Liver (tissue), 8 donors: ENCODE measurements at regions not wholly inside any gene's neighbourhood (a gene's known extent, or its start where the extent isn't known, plus 50 kb on each side); places are given as distances from the start of the nearest gene placed in this dataset.

ENCODE experiments used
- DNase-seq: peaks from one replicate; pipeline ENCODE4 v3.0.0-alpha.2; 2017; ENCODE audit warnings: low spot score
- H3K27ac ChIP-seq, 2 donors: one replicate each; pipeline ENCODE4 v1.7.0; 2013; ENCODE audit warnings: inconsistent platforms in 2 of 2, low read length in 2 of 2, control low read depth in 1 of 2, low read depth in 1 of 2, mild to moderate bottlenecking in 1 of 2
- H3K27me3 ChIP-seq, 4 donors: one replicate each; pipeline versions ENCODE4 v1.6.1 to v1.7.0; 2013; ENCODE audit warnings: low read length in 3 of 4, inconsistent platforms in 1 of 4, mild to moderate bottlenecking in 1 of 4, moderate library complexity in 1 of 4; ENCODE audit not compliant: control insufficient read depth in 4 of 4, insufficient read depth in 4 of 4
- H3K36me3 ChIP-seq, 4 donors: one replicate each; pipeline versions ENCODE4 v1.6.1 to v1.7.0; 2013; ENCODE audit warnings: low read length in 3 of 4, mild to moderate bottlenecking in 3 of 4, low read depth in 1 of 4, moderate library complexity in 1 of 4; ENCODE audit not compliant: control insufficient read depth in 4 of 4, insufficient read depth in 3 of 4
- H3K4me1 ChIP-seq, 4 donors: one replicate each; pipeline versions ENCODE4 v1.6.1 to v1.7.0; 2013; ENCODE audit warnings: low read length in 3 of 4, mild to moderate bottlenecking in 3 of 4, moderate library complexity in 1 of 4; ENCODE audit not compliant: control insufficient read depth in 4 of 4, insufficient read depth in 4 of 4
- H3K4me3 ChIP-seq, 3 donors: one replicate each; pipeline versions ENCODE4 v1.6.1 to v1.7.0; 2013; ENCODE audit warnings: low read length in 3 of 3, control low read depth in 1 of 3, low read depth in 1 of 3, mild to moderate bottlenecking in 1 of 3
- H3K9ac ChIP-seq, 2 donors: one replicate each; pipeline ENCODE4 v1.7.0; 2013; ENCODE audit warnings: low read length in 2 of 2, mild to moderate bottlenecking in 2 of 2, moderate library complexity in 2 of 2, control low read depth in 1 of 2, low read depth in 1 of 2
- H3K9me3 ChIP-seq, 4 donors: one replicate each; pipeline versions ENCODE4 v1.6.1 to v1.7.0; 2013; ENCODE audit warnings: low read length in 3 of 4; ENCODE audit not compliant: control insufficient read depth in 4 of 4
- ATF3 ChIP-seq: IDR thresholded peaks from 2 replicates; pipeline ENCODE4 v1.6.1; 2016; ENCODE audit warnings: antibody characterized with exemption
- CTCF ChIP-seq: fragments of 150-350 bp; IDR thresholded peaks from 2 replicates; pipeline ENCODE4 v1.5.1; 2017; ENCODE audit warnings: improper control_type of control experiment, low read depth, low read length; ENCODE audit not compliant: missing input control
- EGR1 ChIP-seq, 2 donors: IDR thresholded peaks; 2 replicates each; pipeline ENCODE4 v1.6.1; 2016 to 2018; ENCODE audit warnings: antibody characterized with exemption in 2 of 2, low read depth in 2 of 2
- FOXA1 ChIP-seq: IDR thresholded peaks from 2 replicates; pipeline ENCODE4 v1.6.1; 2016; ENCODE audit warnings: antibody characterized with exemption
- FOXA2 ChIP-seq: IDR thresholded peaks from 2 replicates; pipeline ENCODE4 v1.6.1; 2016; ENCODE audit warnings: antibody characterized with exemption
- GABPA ChIP-seq, 2 donors: IDR thresholded peaks in 1 of 2; conservative IDR thresholded peaks in 1 of 2; 2 replicates each; pipeline ENCODE4 v1.6.1; 2016; ENCODE audit warnings: antibody characterized with exemption in 2 of 2, mild to moderate bottlenecking in 1 of 2, moderate library complexity in 1 of 2
- HNF4A ChIP-seq, 2 donors: conservative IDR thresholded peaks; 2 replicates each; pipeline ENCODE4 v1.6.1; 2016; ENCODE audit warnings: antibody characterized with exemption in 2 of 2, mild to moderate bottlenecking in 2 of 2
- HNF4G ChIP-seq: IDR thresholded peaks from 2 replicates; pipeline ENCODE4 v1.6.1; 2016; ENCODE audit warnings: antibody characterized with exemption
- JUND ChIP-seq, 2 donors: IDR thresholded peaks; 2 replicates each; pipeline ENCODE4 v1.6.1; 2016; ENCODE audit warnings: antibody characterized with exemption in 2 of 2
- MAX ChIP-seq: IDR thresholded peaks from 2 replicates; pipeline ENCODE4 v1.6.1; 2016; ENCODE audit warnings: antibody characterized with exemption
- NR2F2 ChIP-seq: IDR thresholded peaks from 2 replicates; pipeline ENCODE4 v1.6.1; 2016; ENCODE audit warnings: antibody characterized with exemption
- RAD21 ChIP-seq, 2 donors: IDR thresholded peaks; 2 replicates each; pipeline ENCODE4 v1.6.1; 2016; ENCODE audit warnings: antibody characterized with exemption in 2 of 2, mild to moderate bottlenecking in 2 of 2
- REST ChIP-seq: IDR thresholded peaks from 2 replicates; pipeline ENCODE4 v1.6.1; 2016; ENCODE audit warnings: antibody characterized with exemption, mild to moderate bottlenecking
- RXRA ChIP-seq, 2 donors: IDR thresholded peaks; 2 replicates each; pipeline ENCODE4 v1.6.1; 2017 to 2018; ENCODE audit warnings: antibody characterized with exemption in 2 of 2, mild to moderate bottlenecking in 1 of 2
- SP1 ChIP-seq: IDR thresholded peaks from 2 replicates; pipeline ENCODE4 v1.6.1; 2018; ENCODE audit warnings: antibody characterized with exemption, mild to moderate bottlenecking
- TAF1 ChIP-seq: conservative IDR thresholded peaks from 2 replicates; pipeline ENCODE4 v1.6.1; 2016; ENCODE audit warnings: antibody characterized with exemption, mild to moderate bottlenecking
- YY1 ChIP-seq: IDR thresholded peaks from 2 replicates; pipeline ENCODE4 v1.6.1; 2016; ENCODE audit warnings: antibody characterized with exemption, mild to moderate bottlenecking
- ZBTB33 ChIP-seq: IDR thresholded peaks from 2 replicates; pipeline ENCODE4 v1.6.1; 2016; ENCODE audit warnings: antibody characterized with exemption
- WGBS: extraction: QIAGEN DNeasy Blood & Tissue Kit; methylation state at CpG from one replicate; pipeline ENCODE4 v1.1.7; 2013; 5-methylcytosine and 5-hydroxymethylcytosine counted together
- donor health status: healthy.
- donor health status: healthy.
- donor health status: healthy.
- donor health status: healthy.
- donor health status: healthy.

- no peak for DNase-seq
- H3K4me1 ChIP-seq = no peaks in the 10 kb centered on the region
- H3K27me3 ChIP-seq = no peaks in the 10 kb centered on the region
- no peak overlapping the region for H3K4me3 ChIP-seq
- H3K9me3 ChIP-seq = no peaks in the 10 kb centered on the region
- H3K9ac ChIP-seq = no peak overlapping the region
- 72% methylated on average over 7 of the region's 7 CpGs for WGBS
- no peaks in the 10 kb centered on the region for H3K36me3 ChIP-seq
- no peak overlapping the region for H3K27ac ChIP-seq
- TF ChIP-seq TAF1 (no peak), YY1 (no peak), HNF4A (conservative IDR thresholded peaks at IDR 0.05) (no peak), CTCF (no peak), REST (no peak), MAX (no peak), FOXA1 (no peak), GABPA (IDR thresholded peaks at IDR 0.05 in 1 of 2, conservative IDR thresholded peaks at IDR 0.05 in 1 of 2) (no peak), NR2F2 (no peak), JUND (IDR thresholded peaks at IDR 0.05) (no peak), RAD21 (IDR thresholded peaks at IDR 0.05) (no peak), ATF3 (no peak), HNF4G (no peak), EGR1 (IDR thresholded peaks at IDR 0.05; ENCODE audit: low read depth in 2 of 2) (no peak), SP1 (no peak), RXRA (IDR thresholded peaks at IDR 0.05) (no peak), ZBTB33 (no peak), FOXA2 (no peak)
Measured at GRCh38 chr16:55380485-55380884, 56.5 kb downstream of the IRX6 start.
